ENCODE measurements at regions not wholly inside any gene's neighbourhood (a gene's known extent, or its start where the extent isn't known, plus 50 kb on each side); places are given as distances from the start of the nearest gene placed in this dataset.

GRCh38 chr3:59284926-59285325 is 235.1 kb upstream of the CFAP20DC start:
- TF ChIP-seq MAFK (IDR thresholded peaks at IDR 0.05; ENCODE audit: partially characterized antibody): no peak
- no peak for TF ChIP-seq POLR2A (IDR thresholded peaks at IDR 0.05; ENCODE audit: low read length)
- TF ChIP-seq, protein P1, sequence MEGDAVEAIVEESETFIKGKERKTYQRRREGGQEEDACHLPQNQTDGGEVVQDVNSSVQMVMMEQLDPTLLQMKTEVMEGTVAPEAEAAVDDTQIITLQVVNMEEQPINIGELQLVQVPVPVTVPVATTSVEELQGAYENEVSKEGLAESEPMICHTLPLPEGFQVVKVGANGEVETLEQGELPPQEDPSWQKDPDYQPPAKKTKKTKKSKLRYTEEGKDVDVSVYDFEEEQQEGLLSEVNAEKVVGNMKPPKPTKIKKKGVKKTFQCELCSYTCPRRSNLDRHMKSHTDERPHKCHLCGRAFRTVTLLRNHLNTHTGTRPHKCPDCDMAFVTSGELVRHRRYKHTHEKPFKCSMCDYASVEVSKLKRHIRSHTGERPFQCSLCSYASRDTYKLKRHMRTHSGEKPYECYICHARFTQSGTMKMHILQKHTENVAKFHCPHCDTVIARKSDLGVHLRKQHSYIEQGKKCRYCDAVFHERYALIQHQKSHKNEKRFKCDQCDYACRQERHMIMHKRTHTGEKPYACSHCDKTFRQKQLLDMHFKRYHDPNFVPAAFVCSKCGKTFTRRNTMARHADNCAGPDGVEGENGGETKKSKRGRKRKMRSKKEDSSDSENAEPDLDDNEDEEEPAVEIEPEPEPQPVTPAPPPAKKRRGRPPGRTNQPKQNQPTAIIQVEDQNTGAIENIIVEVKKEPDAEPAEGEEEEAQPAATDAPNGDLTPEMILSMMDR (IDR thresholded peaks at IDR 0.05): no peak
- no peak for TF ChIP-seq SREBF2 (IDR thresholded peaks at IDR 0.05)
- TF ChIP-seq RFX5 (IDR thresholded peaks at IDR 0.05): no peak
- no peak for TF ChIP-seq PHF8 (IDR thresholded peaks at IDR 0.05; ENCODE audit: borderline replicate concordance, low read depth)
